ENCODE measurements at regions not wholly inside any gene's neighbourhood (a gene's known extent, or its start where the extent isn't known, plus 50 kb on each side); places are given as distances from the start of the nearest gene placed in this dataset.

DNA sequence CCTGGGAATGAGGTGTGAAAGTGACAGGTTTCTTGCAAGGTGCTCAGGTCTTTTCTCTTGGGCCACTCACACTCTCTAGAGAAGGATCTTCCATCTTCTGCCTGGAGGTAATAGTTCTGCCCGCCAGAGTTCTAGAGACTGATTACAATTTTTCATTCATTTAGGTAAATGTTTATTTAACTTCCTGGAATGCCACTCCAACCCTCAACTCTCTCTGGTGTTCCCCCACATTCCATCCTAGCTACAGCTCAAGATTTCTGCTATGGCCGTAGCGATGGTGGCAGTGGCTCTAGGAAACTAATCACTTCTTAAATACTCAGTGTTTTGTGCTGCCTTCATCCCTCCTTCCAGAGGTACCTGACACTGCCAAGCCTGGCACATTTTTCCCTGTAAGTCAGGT is 174.6 kb downstream of the WDR11 start:
- TF ChIP-seq, protein P1, sequence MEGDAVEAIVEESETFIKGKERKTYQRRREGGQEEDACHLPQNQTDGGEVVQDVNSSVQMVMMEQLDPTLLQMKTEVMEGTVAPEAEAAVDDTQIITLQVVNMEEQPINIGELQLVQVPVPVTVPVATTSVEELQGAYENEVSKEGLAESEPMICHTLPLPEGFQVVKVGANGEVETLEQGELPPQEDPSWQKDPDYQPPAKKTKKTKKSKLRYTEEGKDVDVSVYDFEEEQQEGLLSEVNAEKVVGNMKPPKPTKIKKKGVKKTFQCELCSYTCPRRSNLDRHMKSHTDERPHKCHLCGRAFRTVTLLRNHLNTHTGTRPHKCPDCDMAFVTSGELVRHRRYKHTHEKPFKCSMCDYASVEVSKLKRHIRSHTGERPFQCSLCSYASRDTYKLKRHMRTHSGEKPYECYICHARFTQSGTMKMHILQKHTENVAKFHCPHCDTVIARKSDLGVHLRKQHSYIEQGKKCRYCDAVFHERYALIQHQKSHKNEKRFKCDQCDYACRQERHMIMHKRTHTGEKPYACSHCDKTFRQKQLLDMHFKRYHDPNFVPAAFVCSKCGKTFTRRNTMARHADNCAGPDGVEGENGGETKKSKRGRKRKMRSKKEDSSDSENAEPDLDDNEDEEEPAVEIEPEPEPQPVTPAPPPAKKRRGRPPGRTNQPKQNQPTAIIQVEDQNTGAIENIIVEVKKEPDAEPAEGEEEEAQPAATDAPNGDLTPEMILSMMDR (IDR thresholded peaks at IDR 0.05; ENCODE audit: poor library complexity, severe bottlenecking) = no peak
- TF ChIP-seq EZH2 (IDR thresholded peaks at IDR 0.05; ENCODE audit: borderline replicate concordance, insufficient read depth, low read length, poor library complexity, severe bottlenecking) (no peak), POLR2AphosphoS5 (IDR thresholded peaks at IDR 0.05) (no peak), MXI1 (conservative IDR thresholded peaks at IDR 0.05; ENCODE audit: poor library complexity, severe bottlenecking) (no peak), TAF1 (IDR thresholded peaks at IDR 0.05; ENCODE audit: low read depth) (no peak)
- TF ChIP-seq, protein P2, sequence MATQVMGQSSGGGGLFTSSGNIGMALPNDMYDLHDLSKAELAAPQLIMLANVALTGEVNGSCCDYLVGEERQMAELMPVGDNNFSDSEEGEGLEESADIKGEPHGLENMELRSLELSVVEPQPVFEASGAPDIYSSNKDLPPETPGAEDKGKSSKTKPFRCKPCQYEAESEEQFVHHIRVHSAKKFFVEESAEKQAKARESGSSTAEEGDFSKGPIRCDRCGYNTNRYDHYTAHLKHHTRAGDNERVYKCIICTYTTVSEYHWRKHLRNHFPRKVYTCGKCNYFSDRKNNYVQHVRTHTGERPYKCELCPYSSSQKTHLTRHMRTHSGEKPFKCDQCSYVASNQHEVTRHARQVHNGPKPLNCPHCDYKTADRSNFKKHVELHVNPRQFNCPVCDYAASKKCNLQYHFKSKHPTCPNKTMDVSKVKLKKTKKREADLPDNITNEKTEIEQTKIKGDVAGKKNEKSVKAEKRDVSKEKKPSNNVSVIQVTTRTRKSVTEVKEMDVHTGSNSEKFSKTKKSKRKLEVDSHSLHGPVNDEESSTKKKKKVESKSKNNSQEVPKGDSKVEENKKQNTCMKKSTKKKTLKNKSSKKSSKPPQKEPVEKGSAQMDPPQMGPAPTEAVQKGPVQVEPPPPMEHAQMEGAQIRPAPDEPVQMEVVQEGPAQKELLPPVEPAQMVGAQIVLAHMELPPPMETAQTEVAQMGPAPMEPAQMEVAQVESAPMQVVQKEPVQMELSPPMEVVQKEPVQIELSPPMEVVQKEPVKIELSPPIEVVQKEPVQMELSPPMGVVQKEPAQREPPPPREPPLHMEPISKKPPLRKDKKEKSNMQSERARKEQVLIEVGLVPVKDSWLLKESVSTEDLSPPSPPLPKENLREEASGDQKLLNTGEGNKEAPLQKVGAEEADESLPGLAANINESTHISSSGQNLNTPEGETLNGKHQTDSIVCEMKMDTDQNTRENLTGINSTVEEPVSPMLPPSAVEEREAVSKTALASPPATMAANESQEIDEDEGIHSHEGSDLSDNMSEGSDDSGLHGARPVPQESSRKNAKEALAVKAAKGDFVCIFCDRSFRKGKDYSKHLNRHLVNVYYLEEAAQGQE (IDR thresholded peaks at IDR 0.05; ENCODE audit: borderline replicate concordance) = no peak
